NOMO-1 treated with DMSO at 0.1 percent for 48 hours (cell line): ENCODE measurements at regions not wholly inside any gene's neighbourhood (a gene's known extent, or its start where the extent isn't known, plus 50 kb on each side); places are given as distances from the start of the nearest gene placed in this dataset.

Experiments used
- DNase-seq: peaks from one replicate; lab custom pipeline; 2025; ENCODE audit not compliant: unreplicated experiment; lab: John Stamatoyannopoulos, UW

DNA sequence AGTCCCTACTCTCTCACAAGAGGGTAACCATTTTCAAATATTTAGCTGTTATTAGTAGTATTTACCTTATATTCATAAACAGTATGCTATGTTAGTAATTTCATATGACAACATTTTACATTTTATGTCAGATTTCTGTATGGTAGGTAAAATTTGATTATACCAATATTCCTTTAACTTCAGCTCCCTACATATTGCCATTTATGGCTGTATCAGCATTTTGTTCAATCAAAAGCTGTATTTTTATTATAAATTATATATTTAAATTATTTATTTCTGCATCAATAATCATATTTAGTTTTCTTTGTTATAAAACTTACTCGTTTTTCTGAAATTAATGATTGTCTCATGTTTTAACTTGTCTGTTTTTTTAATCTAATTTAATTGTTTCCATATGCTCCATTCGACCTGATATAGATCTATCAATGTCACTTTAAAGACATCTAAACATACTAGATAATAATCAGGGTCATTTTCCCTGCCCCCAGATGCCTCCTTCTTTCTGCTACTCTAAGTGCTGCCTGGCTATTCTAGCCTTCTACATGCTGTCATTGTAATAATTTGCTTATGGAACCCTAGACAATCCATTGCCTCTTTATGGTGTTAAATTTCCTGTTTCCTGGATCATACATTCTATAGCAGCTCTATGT, 1976.7 kb upstream of the ADGRL3 start:
- no peak for DNase-seq

GRCh38 chr4:59238212-59238611, 1961.9 kb upstream of the ADGRL3 start:
- DNase-seq = no peak

- no peak for DNase-seq
These were observed 1960.1 kb upstream of the ADGRL3 start for GRCh38 chr4:59240011-59240410.

DNA sequence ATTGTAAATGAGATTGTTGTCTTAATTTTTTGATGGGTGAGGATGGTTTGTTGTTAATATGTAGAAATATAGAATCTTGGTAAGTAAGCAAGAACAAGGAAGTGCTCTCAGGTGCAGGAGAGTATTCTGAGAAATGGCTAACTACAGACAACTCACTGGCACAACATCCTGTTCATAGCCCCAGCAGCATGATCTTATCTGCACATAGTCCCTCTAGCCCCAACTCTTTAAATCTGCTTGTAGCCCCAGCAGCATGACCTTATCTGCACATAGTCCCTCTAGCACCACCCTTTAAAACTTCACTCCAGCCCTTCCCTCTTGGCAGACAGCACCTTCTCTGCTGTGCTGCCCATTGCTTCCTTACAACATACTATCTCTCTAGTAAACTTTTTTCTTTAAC, 1957.1 kb upstream of the ADGRL3 start:
- no peak for DNase-seq

DNA sequence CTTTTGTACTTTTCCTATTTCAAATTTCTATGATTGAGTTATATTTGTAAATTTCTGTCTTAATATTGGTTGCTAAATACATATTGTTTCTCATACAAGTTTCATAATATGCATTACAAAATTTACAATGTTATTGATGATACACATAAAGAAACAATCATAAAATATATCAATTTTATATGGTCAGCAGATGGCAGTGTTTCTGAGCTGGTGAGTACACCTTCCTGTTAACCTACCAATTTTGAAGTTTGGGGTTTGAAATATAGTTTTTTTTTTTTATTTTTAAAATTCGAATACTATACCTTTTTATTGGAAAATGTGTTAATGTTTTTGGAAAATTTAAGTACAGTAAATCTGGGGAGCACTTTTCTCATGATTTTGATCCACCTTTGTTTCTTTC, 1953.1 kb upstream of the ADGRL3 start:
- DNase-seq = no peak

GRCh38 chr4:59248313-59248712, 1951.8 kb upstream of the ADGRL3 start:
- DNase-seq = no peak

DNA sequence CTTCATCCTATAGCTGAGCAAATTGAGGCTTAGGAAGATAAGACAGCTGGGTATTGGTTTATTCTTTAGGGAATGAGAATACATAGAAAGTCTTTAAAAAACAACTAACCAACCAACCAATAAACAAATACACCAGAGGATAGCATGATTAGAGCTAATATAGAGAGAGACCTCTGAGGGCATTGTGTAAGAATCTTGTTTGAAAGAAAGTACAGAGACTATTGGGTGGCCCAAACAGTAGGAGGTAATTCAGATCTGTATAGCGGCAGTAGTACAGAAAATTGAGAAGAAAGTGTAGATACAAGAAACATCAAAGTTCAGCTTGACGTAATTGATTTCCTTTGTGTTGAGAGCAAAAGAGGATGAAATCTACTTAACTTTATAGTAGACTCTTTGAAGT, 1951.0 kb upstream of the ADGRL3 start:
- no peak for DNase-seq

DNA sequence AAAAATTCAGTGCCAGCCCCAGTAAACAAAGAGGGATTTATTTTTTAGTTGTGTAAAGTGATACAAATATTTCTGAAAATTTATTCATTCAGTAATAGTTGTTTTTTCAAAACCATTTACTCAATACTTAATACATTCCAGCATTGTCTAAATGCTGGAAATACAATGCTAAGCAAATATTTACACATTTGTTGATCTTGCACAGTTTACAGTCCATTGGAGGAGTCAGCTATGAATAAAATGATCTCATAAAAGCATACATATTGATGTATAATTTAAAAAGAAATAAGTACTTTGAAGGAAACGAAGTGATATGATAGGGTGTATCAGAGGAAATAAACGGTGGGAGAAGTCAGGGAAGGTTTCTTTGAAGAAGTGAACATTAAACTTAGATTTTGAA, 1942.1 kb upstream of the ADGRL3 start:
- no peak for DNase-seq

DNA sequence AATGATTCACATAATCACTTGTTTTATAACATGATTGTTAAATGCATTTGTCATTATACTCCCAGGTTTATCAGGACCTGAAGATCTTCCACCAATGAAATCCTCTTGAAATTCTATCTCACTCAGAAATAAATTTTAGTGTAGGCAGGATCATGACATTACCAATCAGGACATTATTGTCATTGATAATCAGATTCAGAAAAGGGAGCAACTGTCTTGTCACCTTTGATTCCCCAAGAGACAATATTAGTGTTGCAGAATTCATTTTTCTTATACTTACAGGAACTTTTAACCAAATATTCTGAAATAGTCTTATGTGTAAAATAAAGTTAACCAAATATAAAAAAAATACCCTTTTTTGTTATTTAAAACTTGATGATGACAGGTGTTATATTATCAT, 1892.5 kb upstream of the ADGRL3 start:
- DNase-seq = no peak

- no peak for DNase-seq
These were observed 1885.5 kb upstream of the ADGRL3 start for GRCh38 chr4:59314637-59315036.

DNA sequence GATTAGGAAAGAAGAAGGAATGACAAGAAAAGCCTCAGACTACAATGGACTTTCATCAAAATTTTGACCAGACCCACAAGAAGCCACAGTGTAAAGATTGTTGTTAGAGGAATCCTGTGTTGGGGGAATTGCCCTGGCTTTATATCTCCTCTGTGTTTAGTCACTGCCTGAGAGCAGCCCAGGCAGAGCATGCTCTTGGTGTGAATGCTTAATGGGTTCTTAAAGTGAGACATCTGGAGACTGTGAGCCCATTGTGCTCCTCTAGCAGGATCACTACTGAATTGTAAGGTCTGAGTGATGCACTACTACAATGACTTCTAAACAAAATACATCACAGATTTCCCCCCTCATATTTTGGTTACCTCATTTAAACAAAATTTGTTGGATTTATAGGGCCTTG, 1860.5 kb upstream of the ADGRL3 start:
- no peak for DNase-seq

DNA sequence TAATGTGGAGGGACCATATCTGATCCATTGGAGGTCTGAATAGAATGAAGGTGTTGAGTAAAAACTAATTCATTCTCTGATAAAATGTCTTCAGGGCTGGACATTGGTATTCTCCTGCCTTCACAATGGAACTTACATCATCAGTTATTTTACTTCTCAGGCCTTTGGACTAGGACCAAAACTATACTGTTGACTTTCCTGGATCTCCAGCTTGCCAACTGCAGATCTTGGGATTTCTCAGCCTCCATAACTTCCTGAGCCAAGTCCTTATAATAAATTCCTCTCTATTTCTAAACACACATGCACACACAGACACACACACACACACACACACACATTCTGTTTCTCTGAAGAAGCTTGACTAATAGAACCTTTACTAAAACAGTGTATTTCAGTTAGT, 1858.6 kb upstream of the ADGRL3 start:
- no peak for DNase-seq

DNA sequence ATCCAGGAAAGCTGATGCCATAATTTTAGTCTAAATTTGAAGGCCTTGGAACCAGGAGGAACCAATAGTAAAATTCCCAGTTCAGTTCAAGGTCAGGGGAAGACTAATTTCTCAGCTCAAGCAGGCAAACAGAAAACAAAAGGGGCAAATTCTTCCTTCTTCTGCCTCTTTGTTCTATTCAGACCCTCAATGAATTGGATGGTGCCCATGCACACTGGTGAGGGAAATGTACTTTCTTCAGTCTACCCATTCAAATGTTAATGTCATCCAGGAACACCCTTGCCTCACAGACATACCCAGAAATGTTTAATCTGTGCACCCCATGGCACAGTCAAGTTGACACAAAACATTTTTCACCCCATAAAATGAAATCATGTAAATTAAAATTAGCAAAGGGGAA, 1851.2 kb upstream of the ADGRL3 start:
- no peak for DNase-seq

DNA sequence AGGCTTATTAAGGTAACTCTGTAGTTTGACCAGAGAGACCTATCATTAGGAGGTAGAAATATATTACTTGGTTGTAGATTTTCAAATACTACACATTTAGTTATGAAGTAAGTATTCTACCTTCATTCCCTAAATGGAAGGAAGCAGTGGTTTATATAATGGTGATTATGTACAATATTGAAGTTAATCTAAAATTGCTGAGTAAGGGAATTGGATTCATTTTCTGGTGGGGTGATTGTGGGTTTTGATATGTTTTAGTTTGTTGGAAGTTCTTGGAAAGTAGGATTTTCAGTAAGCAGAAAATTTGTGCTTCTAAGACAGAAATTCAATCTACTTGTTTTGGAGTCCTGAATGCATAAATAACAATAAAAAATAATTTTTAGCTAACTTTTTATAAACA, 1830.9 kb upstream of the ADGRL3 start:
- no peak for DNase-seq

DNA sequence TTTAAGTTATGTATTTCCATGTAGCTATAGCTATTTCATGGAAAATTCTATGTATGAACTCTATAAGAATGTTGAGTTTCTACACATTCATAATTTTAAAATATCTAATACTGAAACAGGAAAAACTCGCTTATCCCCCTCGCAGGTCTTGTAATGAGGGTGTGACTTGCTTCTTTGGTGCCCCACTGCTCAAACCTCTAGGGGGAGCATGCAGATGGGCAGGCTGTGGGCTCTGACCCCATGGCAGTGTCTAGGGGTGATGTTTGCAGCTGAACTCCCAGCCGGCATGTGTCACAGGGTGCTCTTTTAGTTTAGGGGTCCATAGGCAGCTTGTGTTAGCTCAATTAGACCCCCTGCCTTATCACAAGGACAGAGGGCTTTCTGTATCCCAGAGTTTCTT, 1825.7 kb upstream of the ADGRL3 start:
- DNase-seq = no peak

- DNase-seq = no peak
These were observed 1819.2 kb upstream of the ADGRL3 start for GRCh38 chr4:59380841-59381366.

DNA sequence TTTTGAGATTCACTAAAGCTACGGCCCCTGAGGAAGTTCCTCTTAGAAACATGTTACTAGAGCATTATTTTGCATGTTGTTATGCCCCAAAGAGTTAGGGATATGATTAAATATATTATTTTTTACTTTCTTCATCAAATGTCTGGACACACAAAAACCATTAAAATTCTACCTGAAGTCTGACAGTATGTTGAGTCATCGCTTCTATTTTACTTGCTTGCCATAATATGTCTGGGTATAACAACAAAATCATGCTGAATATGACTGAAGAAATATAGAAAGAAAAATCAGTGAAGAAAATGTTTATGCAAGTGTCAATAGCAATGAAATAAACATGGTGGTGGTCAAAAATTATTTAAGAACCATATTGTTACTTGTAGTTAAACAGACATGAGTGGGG, 1818.5 kb upstream of the ADGRL3 start:
- DNase-seq = no peak

- DNase-seq = no peak
These were observed 1812.1 kb upstream of the ADGRL3 start for GRCh38 chr4:59387759-59388758.

DNA sequence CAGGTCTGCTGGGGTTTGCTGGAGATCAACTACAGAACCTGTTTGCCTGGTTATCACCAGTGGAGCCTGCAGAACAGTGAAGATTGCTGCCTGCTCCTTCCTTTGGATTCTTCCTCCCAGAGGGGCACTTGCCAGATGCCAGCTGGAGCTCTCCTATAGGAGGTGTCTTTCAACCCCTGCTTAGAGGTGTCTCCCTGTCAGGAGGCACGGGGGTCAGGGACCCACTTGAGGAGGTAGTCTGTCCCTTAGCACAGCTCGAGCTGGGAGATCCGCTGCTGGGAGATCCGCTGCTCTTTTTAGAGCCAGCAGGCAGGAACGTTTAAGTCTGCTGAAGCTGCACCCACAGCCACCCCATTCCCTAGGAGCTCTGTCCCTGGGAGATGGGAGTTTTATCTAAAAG, 1806.3 kb upstream of the ADGRL3 start:
- no peak for DNase-seq

GRCh38 chr4:59400334-59400733, 1799.8 kb upstream of the ADGRL3 start:
- no peak for DNase-seq

- no peak for DNase-seq
These were observed 1790.5 kb upstream of the ADGRL3 start for GRCh38 chr4:59409647-59410046.

DNA sequence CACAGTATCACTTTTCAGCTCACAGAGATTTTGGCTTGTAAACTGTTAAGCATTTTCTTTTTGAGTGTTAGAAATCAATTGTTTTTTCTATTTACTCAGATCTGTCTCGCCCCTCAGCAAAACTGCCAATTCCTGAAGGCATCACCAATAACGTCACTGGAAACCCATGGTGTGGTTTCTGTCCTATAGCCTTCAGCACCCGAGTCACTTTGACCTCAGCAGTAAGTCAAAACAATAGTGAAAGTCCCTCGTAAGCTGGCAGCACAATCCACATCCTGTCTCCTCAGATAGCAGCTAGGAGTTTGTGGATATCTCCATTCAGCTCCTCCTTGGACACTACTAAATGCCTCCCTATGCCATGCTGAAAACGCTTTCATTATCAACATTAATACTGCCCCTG, 1787.4 kb upstream of the ADGRL3 start:
- no peak for DNase-seq
